ENCODE measurements at regions not wholly inside any gene's neighbourhood (a gene's known extent, or its start where the extent isn't known, plus 50 kb on each side); places are given as distances from the start of the nearest gene placed in this dataset.

DNA sequence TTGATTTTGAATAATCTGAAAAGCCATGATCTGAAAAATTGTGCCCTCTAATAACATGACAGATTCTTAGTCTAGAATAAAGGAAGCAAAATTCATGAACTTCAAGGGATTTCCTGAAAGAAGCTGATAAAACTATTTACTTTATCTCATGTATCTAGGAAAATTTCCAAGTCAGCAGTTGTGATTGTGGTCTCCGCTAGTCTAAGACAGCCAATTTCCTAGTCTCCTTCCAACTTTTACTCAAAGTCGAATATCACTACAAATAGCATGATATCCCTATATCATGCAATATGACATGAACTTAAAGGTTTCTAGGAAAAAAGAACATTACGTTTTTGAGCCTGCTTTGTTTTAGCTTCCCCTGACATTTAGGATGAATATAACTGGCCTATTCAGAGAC, 202.1 kb upstream of the GHITM start:
- no peak for DNase-seq (ENCODE audit: low spot score)

DNA sequence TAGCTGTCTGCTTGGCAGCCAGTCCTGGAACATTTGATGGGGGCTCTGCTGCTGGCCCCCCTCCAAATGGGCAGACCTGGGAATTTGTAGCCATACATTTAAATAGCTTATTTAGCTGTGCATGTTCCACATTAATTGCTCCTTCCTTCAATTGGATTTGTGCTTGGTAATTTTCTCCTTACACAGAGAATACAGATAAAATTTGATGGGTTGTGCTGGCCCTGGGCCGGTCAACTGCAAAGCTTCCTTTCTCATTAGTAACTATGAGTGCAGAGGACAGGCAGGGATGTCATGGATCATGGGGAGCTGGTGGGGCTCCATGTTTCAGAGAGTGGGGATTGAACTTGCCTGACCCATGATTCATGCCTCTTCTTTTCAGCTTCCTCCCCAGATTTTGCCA, 201.5 kb upstream of the GHITM start:
- DNase-seq (ENCODE audit: low spot score): no peak

DNA sequence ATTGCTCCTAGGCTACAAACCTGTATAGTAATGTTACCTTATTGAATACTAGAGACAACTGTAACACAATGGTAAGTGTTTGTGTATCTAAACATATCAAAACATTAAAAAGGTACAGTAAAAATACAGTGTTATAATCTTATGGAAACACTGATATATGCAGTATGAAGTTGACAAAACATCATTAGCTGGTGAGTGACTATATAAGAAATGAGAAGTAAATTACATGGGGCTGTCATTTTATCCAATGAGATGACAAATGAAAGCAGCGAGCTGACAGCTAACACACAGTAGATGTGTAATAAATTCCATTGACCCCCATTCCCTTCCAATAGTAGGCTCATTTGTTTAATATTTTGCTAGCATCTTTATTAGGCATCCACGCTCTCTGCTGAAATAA, 198.1 kb upstream of the GHITM start:
- DNase-seq (ENCODE audit: low spot score): no peak

DNA sequence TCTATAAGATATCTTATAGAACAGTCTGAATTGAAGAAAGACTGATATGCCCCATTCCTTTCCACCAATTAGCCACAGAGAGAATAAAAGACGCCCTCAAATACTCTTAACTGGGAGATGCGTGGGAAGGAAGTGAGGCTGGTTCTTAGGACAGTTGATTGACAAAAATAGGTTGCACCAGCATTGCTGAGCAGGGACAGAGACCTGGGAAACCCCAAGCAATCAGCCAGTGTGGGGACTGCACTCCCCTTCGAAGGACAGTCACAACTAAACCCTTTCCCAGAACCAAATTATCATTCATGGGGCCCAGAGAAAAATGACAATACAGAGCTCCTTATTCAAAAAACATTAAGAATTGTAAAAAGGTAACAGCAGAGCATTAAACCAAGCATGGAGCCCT, 196.9 kb upstream of the GHITM start:
- DNase-seq (ENCODE audit: low spot score): no peak

DNA sequence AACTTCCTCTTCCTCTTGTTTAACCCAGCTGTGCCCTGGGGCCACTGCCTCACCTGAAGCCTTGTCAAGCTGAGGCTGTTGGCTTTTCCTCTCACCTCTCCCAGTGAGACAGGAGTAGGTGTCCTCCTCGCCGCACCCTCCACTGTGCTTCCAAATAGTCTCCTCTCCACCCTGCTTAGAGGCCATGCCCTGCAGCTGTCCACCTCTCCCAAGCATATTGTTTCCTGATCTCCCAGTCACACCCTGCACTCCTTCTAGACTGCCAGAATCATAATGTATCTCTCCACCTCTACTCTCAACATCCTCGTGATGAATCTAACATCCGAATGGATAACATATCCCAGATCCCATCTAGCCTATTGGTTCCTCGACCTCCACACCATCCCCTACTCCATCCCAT, 196.3 kb upstream of the GHITM start:
- no peak for DNase-seq (ENCODE audit: low spot score)

DNA sequence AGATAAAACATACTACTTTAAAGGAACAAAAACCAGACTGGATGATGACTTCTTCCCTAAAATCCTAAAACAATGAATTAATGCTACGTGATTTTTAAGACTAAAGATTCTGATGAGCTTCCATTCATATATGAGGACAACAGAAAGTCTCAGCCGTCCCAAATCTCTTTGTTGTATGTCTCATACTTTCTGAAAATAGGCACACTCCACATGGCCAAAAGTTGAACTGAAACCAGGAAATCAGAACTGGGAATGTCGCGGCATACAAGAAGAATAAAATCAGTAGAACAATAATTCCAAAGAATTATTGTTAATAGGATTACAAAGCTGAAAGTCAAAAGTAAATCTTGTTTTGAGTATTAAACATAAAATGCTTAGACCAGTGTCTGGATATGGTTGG, 195.4 kb upstream of the GHITM start:
- no peak for DNase-seq (ENCODE audit: low spot score)

DNA sequence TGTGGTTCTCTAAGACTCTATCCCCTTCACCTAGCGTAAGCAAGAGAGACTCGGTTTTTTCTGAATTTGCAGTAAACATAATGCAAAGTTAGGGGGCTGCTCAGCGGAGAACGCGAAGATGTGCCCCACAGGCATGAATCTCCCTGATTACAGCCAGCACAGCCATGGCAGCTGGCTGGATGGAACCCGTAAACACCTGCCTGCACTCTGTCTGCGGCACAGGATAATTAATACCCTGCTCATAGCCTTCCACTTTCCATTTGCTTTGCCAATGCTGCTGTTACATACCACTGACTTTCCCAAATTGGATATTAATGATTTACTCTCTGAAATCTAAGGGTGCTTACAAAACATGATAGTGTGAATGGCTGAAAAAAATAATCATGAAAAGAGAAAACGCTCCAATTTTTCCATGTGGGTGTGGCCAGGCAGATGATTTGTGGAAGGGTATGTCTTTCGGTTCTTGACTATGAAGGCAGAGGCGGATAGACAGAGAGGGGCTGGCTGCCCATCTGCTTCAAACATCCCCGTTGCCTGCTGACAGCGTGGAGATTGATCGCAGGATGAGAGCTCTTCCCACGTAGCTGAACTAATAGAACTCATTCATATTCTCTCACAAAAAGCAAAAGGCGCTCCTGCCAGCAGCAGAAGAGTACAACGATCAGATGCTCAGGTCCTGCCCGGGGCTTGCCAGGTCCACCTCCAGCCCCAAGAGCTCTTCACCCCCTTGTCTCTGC, 193.2 kb upstream of the GHITM start:
- DNase-seq (ENCODE audit: low spot score): no peak

DNA sequence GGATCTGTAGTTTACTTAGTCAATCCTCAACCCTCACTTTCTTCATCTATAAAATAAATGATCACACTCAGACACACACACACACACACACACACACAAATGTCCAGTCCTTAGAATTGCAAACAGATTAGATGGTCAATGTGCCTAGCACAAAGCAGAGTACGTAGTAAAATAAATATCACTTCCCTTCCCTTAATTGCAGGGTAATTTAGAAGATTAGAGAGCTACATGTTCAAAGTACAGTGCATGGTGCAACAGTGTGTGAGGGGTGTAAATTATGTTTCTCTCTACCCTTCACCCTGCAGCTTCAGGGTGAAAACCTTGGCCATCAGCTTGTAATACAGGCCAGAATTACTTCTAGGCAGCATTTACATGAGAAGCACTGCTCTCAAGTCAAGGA, 187.0 kb upstream of the GHITM start:
- no peak for DNase-seq (ENCODE audit: low spot score)

DNA sequence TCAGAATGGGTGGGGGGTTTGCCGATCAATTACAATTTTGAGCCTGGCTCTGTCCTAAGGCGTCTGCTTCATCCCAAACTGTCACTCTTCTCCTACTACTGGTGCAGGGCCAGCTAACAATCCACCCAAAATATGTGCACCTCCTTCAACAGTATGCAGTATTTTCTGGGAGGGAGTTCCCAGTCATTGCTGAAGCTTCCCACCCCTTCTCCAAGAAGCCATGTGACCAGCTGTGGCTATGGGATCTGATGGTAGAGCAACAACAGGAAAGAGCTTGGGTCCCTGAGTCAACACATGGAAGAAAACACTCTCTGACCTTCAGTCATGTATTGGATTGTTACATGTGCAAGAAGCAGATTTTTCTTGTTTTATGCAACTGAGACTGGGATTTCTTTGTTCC, 185.7 kb upstream of the GHITM start:
- no peak for DNase-seq (ENCODE audit: low spot score)

DNA sequence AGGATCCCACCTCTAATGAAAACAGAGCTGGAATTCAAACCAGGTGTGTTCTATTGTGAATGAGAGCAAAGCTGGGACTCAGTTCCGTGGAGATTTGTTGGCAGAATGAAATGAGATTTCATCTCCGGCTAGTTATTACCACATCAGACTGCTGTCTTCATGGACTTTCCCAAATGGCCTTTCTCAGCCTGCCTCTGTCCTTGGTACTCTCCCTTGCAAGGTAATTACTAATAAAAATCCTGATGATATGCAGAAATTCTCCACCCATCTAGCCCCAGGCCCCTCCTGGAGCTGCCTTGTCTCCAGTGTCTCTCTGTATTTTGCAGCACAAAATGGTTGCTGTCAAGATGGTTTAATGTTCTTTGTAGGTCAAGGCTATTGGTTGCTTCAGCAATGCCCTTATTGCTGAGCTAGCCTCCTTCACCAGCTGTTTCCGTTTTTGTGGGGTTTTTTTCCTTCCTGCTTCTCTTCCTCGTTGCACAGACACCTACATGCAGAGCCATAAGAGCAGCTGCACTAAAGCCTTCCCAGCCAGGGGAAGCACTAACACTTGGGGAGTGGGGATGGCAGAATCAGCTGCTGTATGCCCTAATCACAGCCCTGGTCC, 185.0 kb upstream of the GHITM start:
- DNase-seq (ENCODE audit: low spot score): no peak

DNA sequence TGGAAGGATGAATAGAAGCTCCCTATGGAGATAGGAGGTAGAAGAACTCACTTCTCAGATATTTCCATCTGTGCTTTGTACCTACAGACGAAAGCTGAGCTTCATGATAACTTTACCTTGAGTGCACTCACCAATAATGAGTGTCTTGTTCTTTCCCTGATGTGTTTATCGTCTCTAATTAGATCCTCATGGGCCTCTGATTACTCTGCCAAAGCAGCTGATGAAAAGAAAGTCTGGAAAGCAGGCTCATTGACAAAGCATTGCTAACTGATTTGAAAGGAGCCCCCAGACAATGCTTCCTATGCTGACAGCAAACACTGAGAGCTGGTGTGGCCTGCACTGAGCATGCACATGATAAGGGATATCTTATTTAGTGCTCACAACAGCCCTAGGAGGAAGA, 183.9 kb upstream of the GHITM start:
- DNase-seq (ENCODE audit: low spot score): no peak

DNA sequence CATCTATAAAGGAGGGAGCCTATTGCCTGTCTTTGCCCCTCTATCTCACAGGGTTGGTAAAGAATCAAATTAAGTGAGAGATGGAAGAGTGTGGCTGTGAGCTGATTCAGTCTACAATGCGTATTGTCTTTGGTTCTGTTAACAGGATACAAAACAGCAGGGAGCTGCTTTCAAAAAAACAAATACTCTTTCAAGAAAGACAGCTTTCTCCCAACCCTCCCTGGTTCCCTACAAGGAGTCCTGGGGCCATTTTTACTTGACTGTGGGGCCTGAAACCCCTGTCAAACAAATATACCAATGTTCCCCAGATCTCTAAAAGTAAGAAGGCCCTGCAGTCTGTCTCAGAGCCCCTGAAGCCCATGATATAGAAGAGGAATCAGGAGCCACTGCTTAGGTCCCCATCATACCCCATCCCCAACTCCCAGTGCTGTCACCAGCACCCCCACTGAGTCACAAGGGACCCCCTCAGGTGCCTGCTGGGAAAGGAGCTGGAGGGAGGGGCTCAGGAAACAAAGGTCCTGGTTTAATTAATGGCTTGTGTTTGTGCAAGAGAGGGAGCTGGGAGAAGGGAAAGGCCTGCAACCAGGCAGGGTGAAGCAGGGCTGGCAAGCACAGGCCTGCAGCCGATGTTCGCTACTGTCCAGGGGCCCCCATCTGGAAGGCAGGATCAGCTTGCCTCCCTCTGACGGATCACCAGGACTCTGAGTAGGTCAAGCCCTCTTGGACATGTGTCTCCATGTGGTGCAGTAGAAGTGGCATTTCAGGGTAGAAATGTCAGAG, 182.0 kb upstream of the GHITM start:
- no peak for DNase-seq (ENCODE audit: low spot score)

DNA sequence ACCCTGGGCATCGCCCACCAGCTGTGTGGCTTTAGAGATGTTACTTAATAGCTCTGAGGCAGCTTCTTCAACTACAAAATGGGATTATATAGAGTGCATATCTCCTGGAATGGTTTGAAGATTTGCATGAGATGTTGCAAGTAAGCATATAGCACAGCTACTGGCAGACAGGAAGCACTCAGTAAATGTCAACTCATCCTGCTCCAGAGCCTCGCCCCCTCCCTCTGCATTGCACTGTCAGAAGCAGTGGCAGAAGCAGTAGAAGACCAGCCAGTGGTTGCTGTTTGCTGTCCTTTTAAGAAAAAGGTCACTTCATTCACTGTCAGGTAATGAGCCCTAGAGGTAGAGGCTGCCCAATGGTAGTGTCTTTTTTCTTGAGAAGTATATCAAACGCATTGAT, 180.0 kb upstream of the GHITM start:
- no peak for DNase-seq (ENCODE audit: low spot score)

DNA sequence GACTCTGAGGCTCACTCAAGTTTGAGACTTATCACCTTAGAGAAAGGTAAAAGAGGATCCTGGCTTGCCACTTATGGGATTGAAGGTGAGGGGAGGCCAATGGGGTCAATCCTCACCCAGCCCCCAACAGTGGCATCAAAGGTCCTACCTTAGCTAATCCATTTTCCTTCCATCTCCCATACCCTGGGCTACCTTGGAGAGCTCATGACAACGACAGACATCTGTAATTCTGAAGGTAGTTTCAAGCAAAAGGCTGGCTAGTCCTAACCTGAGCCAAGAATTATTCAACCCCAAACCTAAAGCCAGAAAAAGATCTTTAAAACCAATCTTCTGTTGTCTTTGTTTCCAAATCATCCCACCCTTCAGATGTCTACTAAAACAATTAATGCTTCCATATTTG, 179.2 kb upstream of the GHITM start:
- DNase-seq (ENCODE audit: low spot score): no peak

DNA sequence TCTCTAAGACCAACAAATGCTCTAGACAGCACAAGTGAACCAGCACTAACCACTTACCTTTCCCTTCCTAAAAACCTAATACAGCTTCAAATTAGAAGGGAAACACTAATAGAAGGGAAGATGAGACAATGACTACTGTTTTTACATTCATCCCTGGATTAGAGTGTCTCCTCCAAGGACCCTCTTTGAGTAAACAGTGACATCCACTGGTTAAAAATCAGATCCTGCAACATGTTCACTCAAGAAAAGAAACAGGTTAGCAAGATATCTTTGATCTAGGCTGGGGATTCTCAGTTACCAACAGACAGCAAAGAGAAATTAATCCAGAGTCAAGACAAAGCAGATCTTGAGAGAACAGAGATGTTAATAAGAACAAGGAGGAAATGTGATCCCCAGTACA, 177.7 kb upstream of the GHITM start:
- peak; percentile 10 for DNase-seq (ENCODE audit: low spot score)

DNA sequence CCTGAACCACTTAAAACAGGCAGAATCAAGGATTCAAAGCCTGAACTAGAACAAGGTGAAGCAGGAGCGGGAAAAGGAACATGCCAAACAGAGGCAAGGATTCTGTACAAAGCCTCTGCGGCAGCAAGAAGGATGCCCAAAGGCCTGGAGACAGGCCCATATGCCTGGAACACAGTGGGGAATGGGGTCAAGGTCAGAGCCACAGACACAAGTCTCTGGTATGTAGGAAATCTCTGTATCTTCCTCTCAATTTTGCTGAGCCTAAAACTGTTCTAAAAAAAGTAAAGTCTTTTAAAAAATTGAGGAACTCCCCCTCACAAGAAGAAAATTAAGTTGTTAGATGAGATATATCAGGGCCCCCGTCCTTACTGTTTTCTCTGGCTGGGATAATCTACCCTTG, 175.9 kb upstream of the GHITM start:
- no peak for DNase-seq (ENCODE audit: low spot score)

DNA sequence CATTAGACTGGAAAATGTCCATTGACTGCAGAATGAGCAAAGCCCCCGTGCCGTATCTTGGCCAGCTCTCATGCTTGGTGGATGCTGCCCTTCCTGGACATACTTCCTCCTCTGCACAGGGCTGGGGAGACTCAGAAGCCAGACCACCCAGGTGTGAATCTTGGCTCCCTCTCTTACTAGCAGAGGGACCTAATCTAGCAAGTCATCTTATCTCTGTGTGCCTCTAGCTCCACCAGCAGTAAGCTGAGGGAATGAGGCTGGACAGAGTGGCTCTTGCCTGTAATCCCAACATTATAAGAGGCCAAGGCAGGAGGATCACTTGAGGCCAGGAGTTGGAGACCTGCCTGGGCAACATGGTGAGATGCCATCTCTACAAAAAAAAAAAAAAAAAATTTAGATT, 173.8 kb upstream of the GHITM start:
- peak; percentile 2 for DNase-seq (ENCODE audit: low spot score)

DNA sequence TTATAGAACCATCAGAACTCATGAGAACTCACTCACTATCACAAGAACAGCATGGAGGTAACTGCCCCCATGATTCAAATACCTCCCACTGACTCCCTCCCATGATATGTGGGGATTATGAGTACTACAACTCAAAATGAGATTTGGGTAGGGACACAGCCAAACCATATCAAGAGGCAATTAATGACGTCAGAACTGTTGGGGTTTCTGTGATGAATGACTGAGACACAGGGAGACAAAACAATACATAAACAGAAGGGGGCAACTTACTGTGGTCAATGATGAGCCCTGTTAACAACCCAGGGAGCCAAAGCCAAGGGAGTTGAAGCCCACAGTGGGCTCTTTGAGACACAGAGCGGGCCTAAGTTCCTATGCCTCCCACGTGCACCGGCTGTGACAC, 171.3 kb upstream of the GHITM start:
- peak; percentile 2 for DNase-seq (ENCODE audit: low spot score)

DNA sequence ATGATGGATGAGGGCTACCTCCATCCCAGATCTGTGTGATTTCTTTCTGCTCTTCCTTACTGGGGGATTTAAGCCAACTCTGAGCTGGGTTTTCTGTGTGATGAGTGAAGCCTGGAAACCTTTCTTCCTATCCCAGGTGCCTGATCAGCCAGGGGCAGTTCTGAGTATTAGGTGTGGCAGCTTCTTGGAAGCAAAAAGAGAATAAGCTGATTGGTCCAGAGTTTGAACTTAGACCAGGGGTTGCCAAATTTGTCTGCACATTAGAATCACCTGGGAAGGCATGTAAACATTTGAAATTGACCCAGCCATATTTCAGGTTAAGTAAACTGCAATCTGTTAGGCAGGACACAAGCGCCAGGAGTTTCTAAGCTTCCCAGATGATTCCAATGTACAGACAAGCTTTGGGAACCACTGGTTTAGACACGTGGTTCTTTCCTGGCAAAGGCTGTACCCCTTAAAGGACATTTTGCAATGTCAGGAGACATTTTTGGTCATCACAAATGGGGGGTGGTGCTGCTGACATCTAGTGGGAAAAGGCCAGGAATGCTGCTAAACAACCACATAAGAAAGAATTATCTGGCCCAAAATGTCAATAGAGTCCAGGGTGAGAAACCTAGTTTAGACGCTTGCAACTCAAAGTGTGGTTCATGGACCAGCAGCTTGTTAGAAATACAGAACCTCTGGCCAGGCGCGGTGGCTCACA, 160.5 kb upstream of the GHITM start:
- DNase-seq (ENCODE audit: low spot score): no peak

DNA sequence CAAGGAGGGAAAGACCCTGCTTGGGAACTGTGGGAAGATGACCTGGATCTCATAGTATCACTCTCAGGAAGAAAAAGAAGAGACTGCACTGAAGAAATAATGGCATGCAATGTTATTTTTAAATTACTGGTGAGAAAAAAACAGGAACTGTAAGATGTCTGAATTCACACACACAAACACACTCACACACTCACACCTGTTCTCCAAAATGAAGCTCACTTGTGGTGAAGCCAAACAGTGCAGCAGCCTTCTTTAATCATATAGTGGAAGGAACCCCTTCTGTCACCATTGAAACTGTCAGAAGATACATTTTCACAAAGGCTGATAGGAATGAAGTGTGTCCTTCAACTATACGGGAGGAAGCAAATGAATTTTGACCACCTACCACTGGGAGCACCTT, 156.5 kb upstream of the GHITM start:
- peak; percentile 4 for DNase-seq (ENCODE audit: low spot score)

DNA sequence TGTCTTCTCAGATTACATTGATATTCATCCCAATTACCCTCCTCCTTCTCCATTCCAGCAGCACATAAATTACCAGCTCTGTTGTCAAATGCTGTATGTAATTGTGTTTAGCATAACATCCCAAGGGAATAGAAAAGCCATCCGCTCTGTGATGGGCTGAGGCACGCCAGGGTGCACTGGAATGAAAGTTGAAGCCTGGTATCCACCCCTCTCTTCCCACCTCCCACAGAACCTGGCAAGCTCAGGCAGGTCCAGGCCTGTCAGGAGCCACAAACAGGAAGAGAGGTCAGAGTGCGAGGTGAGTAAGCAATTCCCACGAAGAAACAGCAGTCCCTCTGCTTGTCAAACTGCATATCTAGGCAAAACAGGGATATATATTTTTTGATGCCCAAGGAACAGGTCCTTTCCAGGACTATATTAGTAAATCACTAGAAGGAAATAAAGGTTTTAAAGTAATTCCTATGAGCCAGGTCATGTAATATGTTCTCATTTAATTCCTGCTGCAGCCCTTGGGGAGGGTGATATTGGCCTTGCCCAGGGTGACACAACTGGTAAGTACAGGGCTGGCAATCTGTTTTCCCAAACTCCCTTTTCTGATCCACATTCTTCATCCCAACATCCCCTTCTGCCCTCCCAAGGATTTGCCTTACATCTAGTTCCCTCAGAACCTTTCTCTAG, 155.6 kb upstream of the GHITM start:
- no peak for DNase-seq (ENCODE audit: low spot score)

DNA sequence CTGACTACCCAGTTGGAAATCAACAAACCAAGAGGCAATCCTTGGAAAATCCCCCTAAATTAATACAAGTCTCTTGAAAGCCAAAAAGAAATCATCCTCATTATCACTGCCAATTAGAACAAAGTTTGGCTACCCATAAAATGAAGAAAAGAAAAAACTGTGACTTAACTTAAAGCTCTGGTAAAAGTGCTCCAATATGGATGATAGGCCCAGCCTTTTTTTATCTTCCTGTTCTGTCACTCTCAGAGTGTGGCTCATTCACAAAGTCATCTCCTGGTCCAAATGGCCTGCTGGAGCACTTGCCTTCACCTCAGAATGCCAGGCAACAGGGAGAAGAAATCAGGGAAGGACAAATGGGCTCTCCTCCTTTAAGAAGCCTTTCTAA, 155.1 kb upstream of the GHITM start:
- DNase-seq (ENCODE audit: low spot score): no peak

Measured in NAMALWA (cell line).